Endothelial cell of umbilical vein (primary cell): ENCODE measurements at regions not wholly inside any gene's neighbourhood (a gene's known extent, or its start where the extent isn't known, plus 50 kb on each side); places are given as distances from the start of the nearest gene placed in this dataset.

ENCODE experiments used
- CTCF ChIP-seq, 2 donors: IDR thresholded peaks; 1 replicate in 1 of 2; 2 replicates in 1 of 2; pipeline ENCODE4 v1.5.1; 2011; ENCODE audit warnings: low read length in 2 of 2, mild to moderate bottlenecking in 2 of 2, moderate library complexity in 2 of 2, control low read depth in 1 of 2, inconsistent platforms in 1 of 2, low read depth in 1 of 2; ENCODE audit not compliant: insufficient read depth in 1 of 2; ENCODE audit errors: extremely low read depth in 1 of 2
- MYC ChIP-seq: IDR thresholded peaks from one replicate; pipeline ENCODE4 v1.6.1; 2011; ENCODE audit warnings: mild to moderate bottlenecking, low read depth, low read length
- POLR2A ChIP-seq: IDR thresholded peaks from 2 replicates; pipeline ENCODE4 v1.6.1; 2012; ENCODE audit warnings: low read depth, mild to moderate bottlenecking, control low read depth, low read length

GRCh38 chr15:69659454-69660050, 206.9 kb downstream of the RPLP1 start:
- TF ChIP-seq MYC (no peak), CTCF (IDR thresholded peaks at IDR 0.05; ENCODE audit: extremely low read depth in 1 of 2, insufficient read depth in 1 of 2, low read depth in 1 of 2, low read length in 2 of 2) (no peak), POLR2A (no peak)
